NCI-H1105 treated with DMSO at 0.1 percent for 48 hours (cell line): ENCODE measurements at regions not wholly inside any gene's neighbourhood (a gene's known extent, or its start where the extent isn't known, plus 50 kb on each side); places are given as distances from the start of the nearest gene placed in this dataset.

Source experiments
- DNase-seq: peaks from one replicate; lab custom pipeline; 2025; lab: John Stamatoyannopoulos, UW

DNA sequence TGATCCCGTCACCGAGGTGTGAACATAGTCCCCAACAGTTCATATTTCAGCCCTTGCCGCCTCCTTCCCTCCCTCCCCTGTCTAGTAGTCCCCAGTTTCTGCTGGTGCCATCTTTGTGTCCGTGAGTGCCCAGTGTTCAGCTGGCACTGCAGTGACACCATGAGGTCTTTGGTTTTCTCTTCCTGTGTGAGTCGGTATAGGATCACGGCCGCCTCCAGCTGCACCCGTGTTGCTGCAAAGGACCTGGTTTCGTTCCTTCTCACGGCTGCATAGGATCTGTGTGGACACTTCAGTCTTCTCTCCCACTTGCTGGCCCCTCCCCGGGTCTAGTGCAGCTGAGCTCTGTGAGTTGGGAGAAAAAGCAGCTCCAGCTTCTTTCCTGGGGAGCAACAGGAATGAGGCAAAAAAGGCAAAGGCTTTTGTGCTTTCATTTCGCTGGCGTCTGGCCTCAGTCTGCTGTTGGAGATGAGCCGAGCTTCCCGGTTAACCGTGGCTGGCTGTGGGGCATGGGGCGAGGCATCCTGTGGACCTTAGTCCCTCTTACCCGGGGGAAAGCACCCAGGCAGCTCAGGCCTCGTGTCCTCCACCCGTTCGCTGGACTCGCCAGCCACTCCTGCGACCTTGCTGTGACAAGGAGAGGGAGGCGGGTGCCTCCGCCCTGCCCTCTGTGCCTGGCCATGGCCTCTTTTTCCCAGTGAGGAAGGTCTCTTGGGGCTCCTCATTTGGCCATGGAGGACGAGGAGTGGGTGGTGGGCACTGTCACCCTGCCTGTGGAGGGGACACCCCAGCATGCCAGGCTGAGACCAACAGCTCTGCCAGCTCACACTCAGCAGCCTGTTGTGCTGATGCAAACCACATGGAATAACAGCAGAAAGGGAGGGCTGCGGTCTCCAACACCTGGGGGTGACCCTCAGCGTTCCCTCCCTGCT lies 196.5 kb downstream of the TEX29 start:
- DNase-seq: no peak

DNA sequence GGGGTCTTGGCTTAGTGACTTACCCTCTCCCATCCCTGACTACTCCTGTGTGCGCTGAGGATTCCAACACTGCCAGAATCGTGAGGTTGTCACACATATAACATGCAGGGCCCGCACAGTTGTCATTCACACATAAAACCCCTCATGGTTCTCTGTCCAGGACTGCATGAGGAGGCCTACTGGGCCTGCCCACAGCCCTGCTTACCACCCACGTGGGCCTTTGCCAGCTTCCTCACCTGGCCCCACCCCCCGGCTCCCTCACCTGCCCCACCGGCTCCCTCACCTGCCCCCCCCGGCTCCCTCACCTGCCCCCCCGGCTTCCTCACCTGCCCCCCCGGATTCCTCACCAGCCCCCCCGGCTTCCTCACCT lies 197.2 kb downstream of the TEX29 start:
- no peak for DNase-seq

DNA sequence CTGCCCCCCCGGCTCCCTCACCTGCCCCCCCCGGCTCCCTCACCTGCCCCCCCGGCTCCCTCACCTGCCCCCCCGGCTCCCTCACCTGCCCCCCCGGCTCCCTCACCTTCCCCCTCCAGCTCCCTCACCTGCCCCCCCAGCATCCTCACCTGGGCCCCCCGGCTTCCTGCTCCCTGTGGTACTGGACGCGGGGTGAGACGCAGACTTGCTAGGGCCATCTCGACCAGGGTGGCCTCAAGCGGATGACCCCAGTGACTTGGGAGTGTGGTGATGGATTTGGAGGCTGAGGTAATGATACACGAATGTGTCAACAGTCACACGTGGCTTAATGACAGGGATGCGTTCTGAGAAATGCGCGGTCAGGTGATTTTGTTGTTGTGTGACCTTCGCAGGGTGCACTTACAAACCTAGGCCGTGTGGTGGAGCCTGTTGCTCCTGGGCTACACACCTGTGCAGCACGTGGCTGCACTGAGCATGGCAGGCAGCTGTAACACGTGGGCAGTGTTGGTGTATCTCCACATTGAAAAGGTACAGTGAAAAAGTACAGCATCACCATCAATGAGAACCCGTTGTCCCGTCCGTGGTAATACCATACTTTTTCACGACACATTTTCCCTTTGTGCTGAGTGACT lies 197.8 kb downstream of the TEX29 start:
- no peak for DNase-seq

DNA sequence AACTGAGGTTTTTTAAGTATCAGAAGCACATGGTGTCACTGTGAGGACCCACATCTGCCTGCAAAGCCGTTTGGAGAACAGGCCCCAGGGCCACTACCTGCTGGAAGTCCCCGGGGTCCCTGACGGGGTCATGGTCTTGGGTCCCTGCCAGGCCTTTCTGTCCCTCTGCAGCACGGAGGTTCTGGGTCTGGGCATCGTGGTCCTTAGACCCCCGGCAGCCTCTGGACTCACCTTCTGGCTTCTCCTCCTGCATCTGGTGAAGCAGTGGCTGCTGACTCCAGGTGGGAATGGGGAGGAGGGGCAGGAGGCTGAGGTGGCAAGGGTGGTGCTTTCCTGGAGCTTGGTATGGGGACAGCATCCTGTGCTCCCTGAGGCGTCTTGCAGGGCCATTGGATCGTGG lies 198.6 kb downstream of the TEX29 start:
- no peak for DNase-seq

DNA sequence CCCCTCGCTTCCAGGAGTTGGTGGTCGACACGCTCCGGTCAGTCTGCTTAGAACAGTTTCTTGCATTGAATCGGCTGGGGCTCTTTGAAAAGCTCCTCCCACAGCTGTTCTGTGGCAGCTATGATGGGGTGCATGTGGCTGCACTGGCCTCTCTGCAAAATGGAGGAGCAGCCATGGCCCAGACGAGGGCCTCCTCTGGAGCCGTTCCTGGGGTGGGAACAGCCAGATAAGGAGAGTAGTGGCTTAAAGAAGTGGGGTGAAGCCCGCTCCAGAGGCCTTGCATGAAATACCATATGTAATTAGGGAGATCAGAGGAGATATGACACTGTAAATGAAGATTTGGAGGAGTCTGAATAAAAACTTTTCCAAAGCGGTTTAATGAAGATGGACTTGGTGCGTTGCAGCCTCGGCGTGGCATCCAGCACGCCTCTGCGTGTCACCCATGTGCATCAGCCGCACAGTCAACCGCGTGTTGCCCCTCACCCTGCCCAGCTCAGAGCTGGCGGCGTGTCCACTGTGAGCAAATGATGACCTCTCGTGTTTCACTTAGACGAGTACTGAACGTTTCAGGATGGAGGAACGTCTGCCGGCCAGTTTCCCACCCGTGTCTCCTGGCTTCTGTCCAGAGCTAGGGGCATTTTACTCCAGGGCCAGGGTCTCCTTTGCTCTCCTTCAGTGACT lies 199.2 kb downstream of the TEX29 start:
- no peak for DNase-seq

DNA sequence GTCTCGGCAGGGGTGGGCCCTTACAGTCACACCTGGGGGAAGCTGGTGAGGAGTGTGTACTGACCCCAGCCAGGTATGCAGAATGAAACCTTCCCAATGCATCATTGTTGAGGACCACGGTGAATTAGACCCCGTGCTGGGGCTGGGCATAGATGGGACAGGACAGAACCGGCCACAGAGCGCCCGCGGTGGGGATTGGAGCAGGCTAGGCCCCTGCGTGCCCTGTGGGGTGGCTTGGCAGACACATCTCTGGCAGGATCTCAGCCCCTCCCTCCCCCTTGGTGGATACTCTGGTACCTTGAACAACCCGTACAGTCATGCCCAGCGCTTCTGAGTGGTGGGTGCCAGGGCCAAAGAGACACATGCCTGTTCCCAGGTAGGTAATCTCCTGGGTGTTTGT lies 200.6 kb downstream of the TEX29 start:
- no peak for DNase-seq

DNA sequence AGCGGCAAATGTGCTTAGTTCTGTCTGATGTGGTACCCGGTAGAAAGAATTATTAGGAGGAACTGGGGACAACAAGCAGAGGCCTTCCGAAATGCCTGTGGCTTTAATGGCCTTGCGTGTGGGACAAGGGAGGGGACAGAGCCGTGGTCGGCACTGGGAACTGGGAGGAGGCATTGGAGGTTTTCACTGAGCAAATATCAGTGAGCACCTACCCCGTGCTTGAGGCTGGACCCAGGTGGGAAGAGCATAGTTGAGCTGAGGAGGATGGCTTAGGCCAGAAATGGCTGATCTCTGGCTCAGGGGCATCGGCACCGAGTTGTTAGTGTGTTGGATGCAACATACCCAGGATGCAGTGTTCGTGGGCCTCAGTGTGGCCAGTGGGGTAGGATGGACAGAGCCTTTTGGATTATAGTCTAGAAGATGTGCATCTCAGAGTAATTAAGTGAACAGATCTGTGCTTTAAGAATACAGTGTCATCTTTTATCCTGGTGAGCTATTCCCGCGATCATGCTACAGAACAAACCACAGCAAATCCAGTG lies 201.3 kb downstream of the TEX29 start:
- no peak for DNase-seq

DNA sequence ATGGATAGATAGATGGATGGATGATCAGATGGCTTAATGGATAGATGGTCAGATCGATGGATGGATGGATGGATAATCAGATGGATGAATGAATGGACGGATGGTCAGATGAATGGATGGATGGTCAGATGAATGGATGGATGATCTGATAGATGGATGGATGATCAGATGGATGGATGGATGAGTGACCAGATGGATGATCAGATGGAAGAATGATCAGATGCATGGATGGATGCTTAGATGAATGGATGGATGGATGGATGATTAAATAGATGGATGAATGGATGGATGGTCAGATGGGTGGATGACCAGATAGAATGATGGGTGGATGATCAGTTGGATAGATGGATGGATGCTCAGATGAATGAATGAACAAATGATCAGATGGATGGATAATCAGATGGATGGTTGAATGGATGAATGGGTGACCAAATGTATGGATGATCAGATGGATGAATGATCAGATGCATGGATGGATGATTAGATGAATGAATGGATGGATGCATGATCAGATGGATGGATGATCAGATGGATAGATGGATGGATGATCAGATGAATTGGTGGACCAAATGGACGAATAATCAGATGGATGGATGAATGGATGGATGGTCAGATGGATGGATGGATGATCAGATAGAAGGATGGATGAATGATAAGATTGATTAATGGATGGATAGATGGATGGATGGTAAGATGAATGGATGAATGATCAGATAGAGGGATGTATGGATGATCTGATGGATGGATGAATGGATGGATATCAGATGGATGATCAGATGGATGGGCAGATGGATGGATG lies 205.1 kb downstream of the TEX29 start:
- no peak for DNase-seq

DNA sequence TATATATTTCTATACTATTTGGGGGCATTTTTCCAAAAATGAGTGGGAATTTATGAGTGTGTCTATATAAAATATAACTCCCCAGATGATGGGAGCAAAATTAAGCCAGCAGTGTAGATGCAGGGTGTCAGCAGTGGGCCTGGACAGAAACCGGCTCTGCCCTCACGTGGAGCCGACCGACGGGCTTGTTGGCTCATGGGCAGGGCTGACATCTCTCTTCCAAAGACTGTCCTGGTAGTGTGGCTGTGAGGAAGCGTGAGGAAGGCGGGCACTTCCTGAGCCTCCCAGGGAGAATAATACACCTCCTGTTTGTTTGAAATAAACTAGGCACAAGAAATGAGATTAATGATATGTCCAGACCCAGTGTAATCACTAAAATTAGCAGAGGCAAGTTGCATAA lies 206.5 kb downstream of the TEX29 start:
- DNase-seq: no peak

DNA sequence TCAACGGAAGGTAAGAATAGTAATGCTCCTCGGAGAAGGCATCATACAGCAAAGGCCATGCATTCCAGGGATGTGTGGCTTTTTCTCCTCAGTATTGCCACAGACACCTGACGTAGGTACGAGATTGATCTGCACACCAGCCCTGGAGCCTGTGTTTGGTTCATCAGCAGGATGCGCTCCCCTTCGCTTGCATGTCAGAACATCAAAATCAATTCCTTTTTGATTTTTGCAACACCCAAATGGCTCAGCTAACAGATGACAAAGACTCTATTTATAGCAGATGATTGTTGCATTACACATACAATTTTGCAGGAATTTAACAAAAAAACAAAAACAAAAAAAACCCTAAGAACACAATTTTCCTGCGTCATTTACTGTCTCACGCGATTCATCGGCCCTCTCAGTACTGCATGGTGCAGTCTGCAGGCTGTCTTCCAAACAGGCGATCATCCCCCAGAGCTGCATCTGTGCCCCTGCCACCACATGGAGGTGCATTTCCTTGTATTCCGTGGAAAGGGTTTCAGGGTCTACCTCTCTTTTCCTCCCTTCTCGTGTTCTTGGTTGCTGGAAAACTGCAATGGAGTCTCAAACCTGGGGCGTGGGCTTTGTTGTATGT lies 207.3 kb downstream of the TEX29 start:
- DNase-seq: no peak

DNA sequence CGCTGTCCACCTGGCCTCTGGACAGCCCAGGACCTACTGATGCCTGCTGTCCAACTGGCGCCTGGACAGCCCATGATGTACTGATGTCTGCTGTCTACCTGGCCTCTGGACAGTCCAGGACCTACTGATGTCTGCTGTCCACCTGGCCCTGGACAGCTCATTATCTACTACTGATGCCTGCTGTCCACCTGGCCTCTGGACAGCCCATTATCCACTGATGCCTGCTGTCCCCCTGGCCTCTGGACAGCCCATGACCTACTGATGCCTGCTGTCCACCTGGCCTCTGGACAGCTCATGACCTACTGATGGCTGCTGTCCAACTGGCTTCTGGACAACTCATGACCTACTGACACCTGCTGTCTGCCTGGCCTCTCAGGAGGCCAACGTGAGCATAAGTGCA lies 208.1 kb downstream of the TEX29 start:
- no peak for DNase-seq

DNA sequence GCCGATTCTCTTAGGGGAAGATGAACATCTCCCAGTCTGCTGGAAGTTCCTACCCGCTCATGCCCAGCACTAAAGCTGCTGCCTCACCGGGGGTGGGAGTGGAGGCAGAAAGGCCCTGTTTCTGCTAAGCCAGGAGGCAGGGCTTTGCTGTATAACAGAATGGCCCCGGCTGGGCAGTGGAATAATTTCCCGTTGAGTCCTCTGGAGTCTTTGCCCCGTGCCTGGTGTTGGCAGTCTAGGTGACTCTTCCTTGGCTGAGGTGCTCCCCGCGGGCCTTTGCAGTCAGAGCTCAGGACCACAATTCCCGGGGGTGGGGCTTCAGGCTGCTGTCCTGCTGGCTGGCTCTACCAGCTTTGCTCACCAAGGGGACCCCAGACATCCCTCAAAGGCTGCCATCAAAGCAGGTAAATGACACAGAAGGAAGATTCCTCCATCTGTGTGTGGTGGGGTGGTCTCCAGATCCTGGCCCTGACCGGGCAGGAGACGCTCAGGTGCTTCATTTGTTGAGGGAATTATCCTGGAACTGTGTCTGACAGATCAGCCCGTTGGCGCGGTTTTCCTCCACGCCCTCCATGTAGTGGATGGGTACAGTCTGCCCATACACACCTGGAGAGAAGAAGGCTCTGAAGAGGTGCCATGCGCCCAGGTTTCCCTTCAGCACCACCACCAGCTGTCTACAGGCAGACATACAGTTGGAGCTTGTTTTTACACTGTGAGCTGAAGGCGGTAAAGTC lies 209.9 kb downstream of the TEX29 start:
- no peak for DNase-seq

DNA sequence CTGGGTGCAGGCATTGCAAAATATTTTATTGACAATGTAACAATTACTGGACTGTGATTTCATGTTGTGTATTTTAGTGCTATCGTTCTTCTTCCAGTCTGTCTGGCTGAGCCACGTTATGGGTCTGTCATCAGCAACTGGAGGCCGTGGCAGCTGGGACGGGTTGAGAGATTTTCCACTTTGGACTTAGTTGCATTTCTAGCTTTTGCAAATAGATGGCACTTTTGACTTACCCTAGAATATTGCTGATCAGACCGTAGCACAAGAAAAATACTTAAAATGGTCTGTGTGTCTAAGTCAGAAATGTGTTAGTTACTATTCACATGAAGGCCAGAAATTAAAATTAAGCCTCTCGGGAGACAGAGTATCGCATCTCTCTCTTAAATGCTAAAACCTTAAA lies 211.1 kb downstream of the TEX29 start:
- peak; percentile 90 for DNase-seq

DNA sequence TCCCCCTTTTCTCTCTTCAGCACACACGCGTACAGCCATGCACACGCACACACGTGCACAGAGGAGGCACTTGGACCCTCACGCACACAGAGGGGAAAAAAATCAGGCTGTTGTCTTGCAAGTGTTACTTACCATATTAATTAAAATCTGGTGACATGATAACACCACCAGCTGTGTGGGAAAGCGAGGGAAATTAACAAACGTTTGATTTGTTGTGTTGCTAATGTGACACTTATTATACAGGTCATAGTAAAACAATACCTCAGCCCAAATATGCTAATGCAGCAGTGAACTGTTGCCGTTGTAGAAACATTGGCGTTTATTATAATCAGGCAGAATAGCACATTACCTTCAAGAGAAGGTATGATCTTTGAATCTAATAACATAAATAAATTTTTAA lies 211.7 kb downstream of the TEX29 start:
- no peak for DNase-seq

DNA sequence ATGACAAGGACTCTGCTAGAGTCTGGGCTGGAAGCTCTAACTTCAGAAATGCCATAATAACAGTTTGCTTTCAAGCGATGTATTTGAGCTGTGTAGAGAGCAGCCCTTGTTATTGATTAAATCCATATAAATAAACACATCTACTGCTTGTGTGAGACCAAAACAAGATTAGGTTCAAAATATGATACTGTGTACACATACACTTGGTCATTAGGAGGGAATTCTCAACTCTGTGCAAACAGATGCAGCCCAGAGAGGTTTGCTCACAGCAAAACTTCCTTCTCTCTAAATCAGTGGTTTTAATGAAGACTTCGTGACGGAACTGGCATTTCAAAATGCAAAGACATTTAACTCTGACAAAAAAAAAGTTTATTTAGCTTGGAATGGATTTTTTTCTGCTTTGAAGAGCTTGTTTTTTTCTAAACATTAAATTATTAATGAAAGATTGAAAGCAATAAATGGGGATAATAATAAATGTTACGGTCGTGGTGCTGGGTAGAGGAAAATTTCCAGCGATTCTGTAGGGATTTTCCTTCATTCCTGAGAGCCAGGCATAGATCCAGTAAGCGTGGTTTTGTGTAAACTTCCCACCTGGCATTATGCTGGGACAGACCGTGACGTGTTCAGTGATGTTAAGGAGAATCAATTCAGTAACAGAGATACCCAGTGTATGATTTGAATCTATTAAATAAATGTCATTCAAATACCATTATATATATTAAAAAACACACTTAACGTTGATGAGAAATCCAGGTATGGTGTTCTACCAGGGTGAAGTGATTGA lies 213.7 kb downstream of the TEX29 start:
- DNase-seq: peak; percentile 91

DNA sequence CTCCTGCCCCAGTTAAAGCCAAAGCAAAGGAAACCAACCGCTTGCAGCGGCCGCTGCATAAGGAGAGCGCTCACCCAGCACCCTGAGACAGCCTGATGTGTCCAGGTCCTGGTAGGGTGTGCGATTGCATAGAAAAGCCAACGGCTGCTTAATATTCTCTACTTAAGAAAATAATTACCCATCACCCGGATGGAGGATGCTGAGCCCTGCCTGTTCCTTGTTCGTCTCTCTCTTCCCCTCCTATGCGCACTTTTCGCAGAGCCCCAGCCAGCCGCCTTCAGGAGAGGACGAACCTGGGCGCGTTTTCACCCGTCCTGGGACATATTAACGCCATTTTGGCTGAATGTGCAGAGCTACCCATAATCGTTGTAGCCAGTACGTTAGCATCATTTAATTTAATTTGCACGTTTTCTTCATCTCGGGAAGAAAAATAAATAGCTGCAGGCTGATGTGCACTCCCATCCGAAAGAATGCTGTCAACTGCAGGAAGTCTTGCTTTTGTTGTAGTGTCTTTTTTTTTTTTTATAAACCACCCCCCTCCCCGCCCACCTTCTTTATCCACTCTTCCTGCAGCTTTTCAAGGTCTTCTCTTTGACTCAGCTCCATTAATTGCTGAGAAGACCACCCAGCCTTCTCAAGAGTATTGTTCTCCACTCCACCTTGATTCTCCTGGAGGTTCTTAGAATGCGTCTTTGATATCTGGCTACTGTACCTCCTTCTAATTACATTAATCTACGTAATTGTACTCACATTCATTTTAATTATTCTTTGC lies 214.5 kb downstream of the TEX29 start:
- no peak for DNase-seq

DNA sequence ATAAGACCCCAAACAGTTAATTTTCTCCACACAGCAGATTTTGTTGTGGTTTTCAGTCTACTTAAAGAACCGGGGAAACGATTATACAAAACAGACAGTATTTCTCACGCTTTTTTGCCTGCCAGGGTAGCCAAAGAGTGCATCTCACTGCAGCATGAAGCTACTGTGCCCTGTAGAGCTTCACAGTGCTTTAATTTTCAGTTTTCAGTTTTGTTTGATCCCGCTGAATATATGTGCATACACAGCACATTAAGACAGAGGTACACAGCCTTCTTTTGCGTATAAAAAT lies 215.0 kb downstream of the TEX29 start:
- DNase-seq: no peak

DNA sequence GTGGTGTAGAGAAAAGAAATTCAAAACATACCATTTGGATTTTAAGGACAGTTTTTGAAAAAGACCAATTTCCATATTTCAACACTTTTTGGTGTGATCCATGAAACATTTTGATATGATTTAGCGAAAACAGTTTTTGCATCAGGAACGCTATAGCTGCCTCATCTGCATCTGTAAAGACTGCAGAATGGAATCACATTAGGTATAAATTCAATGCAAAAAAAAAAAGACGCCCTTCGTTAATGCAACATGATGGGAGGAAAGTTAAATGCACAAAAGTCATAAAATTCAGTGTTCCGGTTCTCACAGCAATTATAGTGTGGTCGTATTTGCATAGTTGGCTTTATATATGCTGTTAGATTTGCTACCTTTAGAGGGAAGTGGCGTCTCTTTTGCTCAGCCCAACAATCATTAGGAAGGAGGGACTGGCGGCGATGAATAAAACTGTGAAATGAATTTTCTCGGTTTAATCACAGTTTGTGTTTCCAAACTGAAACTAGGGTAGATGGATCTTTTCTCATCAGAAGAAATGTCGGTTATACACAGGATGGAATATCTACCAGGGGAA lies 215.7 kb downstream of the TEX29 start:
- DNase-seq: no peak

DNA sequence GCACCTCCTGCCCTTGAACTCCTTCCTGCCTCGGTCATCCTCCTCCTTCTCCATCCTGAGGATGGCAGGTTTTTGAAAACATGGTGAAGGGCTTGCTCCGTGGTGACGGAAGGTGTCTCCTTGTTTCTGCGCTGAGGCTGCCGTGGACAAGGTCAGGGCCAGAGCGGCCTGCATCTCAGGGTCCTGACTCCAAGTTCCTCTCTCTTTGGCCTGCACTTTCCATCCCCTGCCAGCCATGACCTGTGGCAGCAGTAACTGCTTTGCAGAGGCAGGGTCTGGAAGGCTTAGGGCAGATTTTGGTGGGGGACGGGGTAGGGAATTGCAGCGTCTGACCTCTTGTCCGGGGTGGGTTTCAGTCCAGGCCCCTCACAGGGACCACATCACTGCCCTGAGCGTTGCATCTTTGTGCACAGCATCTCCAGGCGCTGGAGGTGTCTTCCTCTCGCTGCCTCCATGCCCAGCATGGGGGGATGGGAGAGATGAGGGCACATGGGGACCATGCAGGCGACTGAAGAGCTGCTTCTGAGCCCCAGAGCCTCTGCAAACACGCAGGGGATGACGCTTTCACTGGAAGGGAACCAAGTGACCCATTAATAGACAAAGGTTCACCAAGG lies 216.8 kb downstream of the TEX29 start:
- no peak for DNase-seq
